Hepatocyte (in vitro differentiated cells): ENCODE measurements at regions not wholly inside any gene's neighbourhood (a gene's known extent, or its start where the extent isn't known, plus 50 kb on each side); places are given as distances from the start of the nearest gene placed in this dataset.

Experiments
- DNase-seq: peaks from one replicate; pipeline ENCODE4 v3.0.0-alpha.2; 2016; ENCODE audit warnings: low spot score
- H2AFZ ChIP-seq: fragments of 200-600 bp; sonication (generic); 2 replicates; pipeline ENCODE4 v1.6.0; 2016; ENCODE audit warnings: antibody characterized with exemption, mild to moderate bottlenecking
- H3K27ac ChIP-seq: fragments of 200-600 bp; sonication (generic); 2 replicates; pipeline ENCODE4 v1.5.1; 2016; ENCODE audit warnings: mild to moderate bottlenecking
- H3K27me3 ChIP-seq: fragments of 200-600 bp; sonication (generic); 2 replicates; pipeline ENCODE4 v1.6.1; 2016
- H3K36me3 ChIP-seq: fragments of 200-600 bp; sonication (generic); replicated peaks from 2 replicates; pipeline ENCODE4 v1.5.1; 2016; ENCODE audit warnings: low read depth; ENCODE audit not compliant: insufficient read depth
- H3K4me1 ChIP-seq: fragments of 200-600 bp; sonication (generic); 2 replicates; pipeline ENCODE4 v1.5.1; 2016; ENCODE audit warnings: mild to moderate bottlenecking, moderate library complexity; ENCODE audit not compliant: insufficient read depth
- H3K4me2 ChIP-seq: fragments of 200-600 bp; sonication (generic); 2 replicates; pipeline ENCODE4 v1.6.0; 2016
- H3K4me3 ChIP-seq: fragments of 200-600 bp; sonication (generic); 2 replicates; pipeline ENCODE4 v1.5.1; 2016; ENCODE audit warnings: mild to moderate bottlenecking
- H3K79me2 ChIP-seq: fragments of 200-600 bp; sonication (generic); 2 replicates; pipeline ENCODE4 v1.6.0; 2017; ENCODE audit warnings: mild to moderate bottlenecking
- H3K9me2 ChIP-seq: fragments of 200-600 bp; sonication (generic); replicated peaks from 2 replicates; pipeline ENCODE4 v1.6.0; 2017; ENCODE audit warnings: mild to moderate bottlenecking; ENCODE audit not compliant: insufficient read depth
- H3K9me3 ChIP-seq: fragments of 200-600 bp; sonication (generic); 2 replicates; pipeline ENCODE4 v1.5.1; 2016; ENCODE audit warnings: low read depth, mild to moderate bottlenecking
- H4K20me1 ChIP-seq: fragments of 200-600 bp; sonication (generic); 2 replicates; pipeline ENCODE4 v1.6.0; 2016; ENCODE audit warnings: mild to moderate bottlenecking; ENCODE audit not compliant: insufficient read depth, poor library complexity, severe bottlenecking
- EZH2 ChIP-seq: fragments of 200-600 bp; sonication (generic); IDR thresholded peaks from 2 replicates; pipeline ENCODE4 v1.6.1; 2016; ENCODE audit warnings: antibody characterized with exemption, mild to moderate bottlenecking, borderline replicate concordance
- EZH2phosphoT487 ChIP-seq: fragments of 200-600 bp; sonication (generic); IDR thresholded peaks from one replicate; pipeline ENCODE4 v1.6.1; 2018; ENCODE audit warnings: antibody characterized with exemption, mild to moderate bottlenecking, low read depth, moderate library complexity; ENCODE audit not compliant: unreplicated experiment, severe bottlenecking
- WGBS: methylation state at CpG from one replicate; pipeline ENCODE4 v1.1.6; 2016; ENCODE audit warnings: low lambda C conversion rate; ENCODE audit errors: missing lambda C conversion rate; 5-methylcytosine and 5-hydroxymethylcytosine counted together
- TF ChIP-seq, protein P1 (sequence below): fragments of 200-600 bp; sonication (generic); IDR thresholded peaks from 2 replicates; pipeline ENCODE4 v1.5.1; 2016; ENCODE audit warnings: antibody characterized with exemption, mild to moderate bottlenecking; ENCODE audit not compliant: poor library complexity

DNA sequence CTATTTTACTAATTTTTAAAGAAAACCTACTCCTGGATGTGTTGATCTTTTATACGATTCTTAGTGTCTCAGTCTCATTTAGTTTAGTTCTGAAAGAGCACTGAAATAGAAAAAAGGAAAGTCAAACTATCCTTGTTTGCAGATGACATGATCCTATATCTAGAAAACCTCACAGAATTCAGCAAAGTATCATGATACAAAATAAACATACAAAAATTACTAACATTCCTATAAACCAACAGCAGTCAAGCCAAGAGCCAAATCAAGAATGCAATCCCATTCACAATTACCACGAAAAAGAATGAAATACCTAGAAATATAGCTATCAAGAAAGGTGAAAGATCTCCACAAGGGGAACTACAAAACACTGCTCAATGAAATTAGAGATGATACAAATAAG is 225.8 kb upstream of the CDH18 start:
- WGBS: 89% methylated on average over 2 of the region's 2 CpGs

DNA sequence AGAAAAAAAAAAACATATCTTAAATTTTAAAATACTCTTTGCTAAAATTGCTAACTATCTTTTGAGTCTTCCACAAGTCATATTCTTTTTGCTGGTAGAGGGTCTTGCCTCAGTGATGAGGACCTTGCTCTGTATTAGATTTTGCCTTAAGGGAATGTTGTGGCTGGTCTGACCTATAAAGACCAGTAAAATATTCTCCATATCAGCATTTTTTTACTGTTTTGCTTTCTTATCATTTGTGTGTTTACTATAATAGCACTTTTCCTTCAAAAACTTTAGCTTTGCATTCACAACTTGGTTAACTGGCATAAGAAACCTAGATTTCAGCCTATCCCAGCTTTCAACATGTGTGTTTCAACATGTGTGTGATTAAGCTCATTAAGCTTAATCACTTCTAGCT is 224.7 kb upstream of the CDH18 start:
- Histone ChIP-seq H3K27ac (no peak overlapping the region), H4K20me1 (no peaks in the 10 kb centered on the region), H3K27me3 (no peaks in the 10 kb centered on the region), H3K36me3 (no peaks in the 10 kb centered on the region), H3K9me3 (no peaks in the 10 kb centered on the region), H3K4me2 (no peak overlapping the region), H3K4me1 (no peaks in the 10 kb centered on the region), H3K4me3 (no peak overlapping the region), H3K9me2 (no peaks in the 10 kb centered on the region), H2AFZ (no peak overlapping the region), H3K79me2 (no peaks in the 10 kb centered on the region)
- no peak for DNase-seq
- TF ChIP-seq EZH2 (no peak), EZH2phosphoT487 (no peak)
- TF ChIP-seq, protein P1, sequence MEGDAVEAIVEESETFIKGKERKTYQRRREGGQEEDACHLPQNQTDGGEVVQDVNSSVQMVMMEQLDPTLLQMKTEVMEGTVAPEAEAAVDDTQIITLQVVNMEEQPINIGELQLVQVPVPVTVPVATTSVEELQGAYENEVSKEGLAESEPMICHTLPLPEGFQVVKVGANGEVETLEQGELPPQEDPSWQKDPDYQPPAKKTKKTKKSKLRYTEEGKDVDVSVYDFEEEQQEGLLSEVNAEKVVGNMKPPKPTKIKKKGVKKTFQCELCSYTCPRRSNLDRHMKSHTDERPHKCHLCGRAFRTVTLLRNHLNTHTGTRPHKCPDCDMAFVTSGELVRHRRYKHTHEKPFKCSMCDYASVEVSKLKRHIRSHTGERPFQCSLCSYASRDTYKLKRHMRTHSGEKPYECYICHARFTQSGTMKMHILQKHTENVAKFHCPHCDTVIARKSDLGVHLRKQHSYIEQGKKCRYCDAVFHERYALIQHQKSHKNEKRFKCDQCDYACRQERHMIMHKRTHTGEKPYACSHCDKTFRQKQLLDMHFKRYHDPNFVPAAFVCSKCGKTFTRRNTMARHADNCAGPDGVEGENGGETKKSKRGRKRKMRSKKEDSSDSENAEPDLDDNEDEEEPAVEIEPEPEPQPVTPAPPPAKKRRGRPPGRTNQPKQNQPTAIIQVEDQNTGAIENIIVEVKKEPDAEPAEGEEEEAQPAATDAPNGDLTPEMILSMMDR: no peak

More for the DNA sequence above, 225.8 kb upstream of the CDH18 start:
- Histone ChIP-seq H3K9me3 (no peaks in the 10 kb centered on the region), H3K4me3 (no peak overlapping the region), H2AFZ (no peak overlapping the region), H3K36me3 (no peaks in the 10 kb centered on the region), H3K9me2 (no peaks in the 10 kb centered on the region), H3K27me3 (no peaks in the 10 kb centered on the region), H3K4me1 (no peaks in the 10 kb centered on the region), H3K27ac (no peak overlapping the region), H3K79me2 (no peaks in the 10 kb centered on the region), H3K4me2 (no peak overlapping the region), H4K20me1 (no peaks in the 10 kb centered on the region)
- DNase-seq: no peak
- TF ChIP-seq EZH2phosphoT487 (no peak), EZH2 (no peak)
- TF ChIP-seq, protein P1: no peak

DNA sequence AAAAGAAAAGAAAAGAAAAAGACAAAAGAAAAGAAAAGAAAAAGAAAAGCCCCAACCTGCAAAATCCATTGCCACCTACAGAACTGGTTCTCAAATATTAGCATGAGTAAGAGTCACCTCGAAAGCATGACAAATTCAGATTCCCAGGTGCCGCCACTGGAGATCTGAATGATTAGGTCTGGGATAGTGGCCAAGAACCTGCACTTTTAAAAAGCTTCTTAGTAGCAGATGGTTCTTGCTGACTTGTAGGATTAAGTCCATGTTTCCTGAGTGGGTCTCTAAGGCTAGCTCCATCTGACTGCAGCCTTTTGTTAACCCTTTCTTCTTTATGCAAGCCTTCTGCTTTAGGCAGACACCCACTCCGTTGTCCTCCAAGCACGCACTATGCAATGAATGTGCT is 178.5 kb upstream of the CDH18 start:
- Histone ChIP-seq H3K36me3 (no peaks in the 10 kb centered on the region), H3K9me2 (no peaks in the 10 kb centered on the region), H2AFZ (no peak overlapping the region), H3K4me2 (no peak overlapping the region), H3K4me1 (no peaks in the 10 kb centered on the region), H4K20me1 (no peaks in the 10 kb centered on the region), H3K79me2 (no peaks in the 10 kb centered on the region), H3K4me3 (no peak overlapping the region), H3K27me3 (no peaks in the 10 kb centered on the region), H3K27ac (no peak overlapping the region), H3K9me3 (no peaks in the 10 kb centered on the region)
- WGBS: 76% methylated on average over 4 of the region's 4 CpGs
- TF ChIP-seq EZH2 (no peak), EZH2phosphoT487 (no peak)
- TF ChIP-seq, protein P1: no peak
- no peak for DNase-seq

DNA sequence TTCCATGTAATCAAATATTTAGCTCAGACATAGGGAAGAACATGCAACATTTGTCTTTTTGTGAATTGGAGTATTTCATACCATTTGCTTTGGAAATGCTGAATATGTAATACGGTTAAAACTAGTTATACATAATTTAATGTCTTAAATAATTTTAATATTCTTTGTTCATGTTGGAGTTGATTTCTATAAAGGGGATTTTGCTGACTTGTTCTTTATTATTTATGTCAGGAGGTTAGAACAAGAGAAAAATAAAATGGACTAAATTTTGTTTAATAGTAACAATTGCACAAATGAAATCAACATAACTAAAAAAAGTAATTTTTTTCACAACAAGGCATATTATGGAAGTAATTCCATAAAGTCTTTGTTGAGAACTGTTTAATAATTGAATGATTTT is 170.0 kb upstream of the CDH18 start:
- Histone ChIP-seq H3K79me2 (no peaks in the 10 kb centered on the region), H3K4me1 (no peaks in the 10 kb centered on the region), H4K20me1 (no peaks in the 10 kb centered on the region), H3K4me2 (no peak overlapping the region), H3K9me3 (no peaks in the 10 kb centered on the region), H3K4me3 (no peak overlapping the region), H3K27ac (no peak overlapping the region), H3K27me3 (no peaks in the 10 kb centered on the region), H3K9me2 (no peaks in the 10 kb centered on the region), H3K36me3 (no peaks in the 10 kb centered on the region), H2AFZ (no peak overlapping the region)
- WGBS: 100% methylated on average over 1 of the region's 1 CpG
- DNase-seq: no peak
- TF ChIP-seq, protein P1: no peak
- TF ChIP-seq EZH2 (no peak), EZH2phosphoT487 (no peak)
